ENCODE measurements at regions not wholly inside any gene's neighbourhood (a gene's known extent, or its start where the extent isn't known, plus 50 kb on each side); places are given as distances from the start of the nearest gene placed in this dataset.

DNA sequence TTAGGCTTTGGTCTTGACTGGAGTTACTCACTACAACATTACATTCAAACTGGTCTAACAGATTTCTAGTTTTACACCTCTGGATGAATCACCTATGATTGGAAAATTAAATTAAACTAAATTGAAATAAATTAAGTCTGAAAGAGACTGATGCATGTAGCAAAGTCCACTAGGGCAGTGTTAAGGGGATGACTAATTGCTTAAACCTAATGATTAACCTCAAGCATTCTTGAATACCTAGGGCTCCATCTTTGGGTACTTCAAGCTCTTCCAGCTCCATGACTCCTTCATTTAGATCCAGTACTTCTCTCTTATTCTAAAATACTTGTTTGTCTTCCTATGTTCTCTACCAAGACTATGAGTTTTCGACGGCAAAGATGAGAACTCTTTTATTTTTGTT lies 86.8 kb downstream of the SH2D1A start:
- TF ChIP-seq POLR2A (IDR thresholded peaks at IDR 0.05) (no peak), CTCF (IDR thresholded peaks at IDR 0.05 in 8 of 11, conservative IDR thresholded peaks at IDR 0.05 in 3 of 11) (no peak)
